SK-N-SH treated with all-trans-retinoic acid at 6 μM for 48 hours (cell line): ENCODE measurements at regions not wholly inside any gene's neighbourhood (a gene's known extent, or its start where the extent isn't known, plus 50 kb on each side); places are given as distances from the start of the nearest gene placed in this dataset.

Experiments
- BACH2 ChIP-seq: fragments of 250-450 bp; sonication (Bioruptor Pico); IDR thresholded peaks from 2 replicates; pipeline ENCODE4 v1.9.0; 2021; ENCODE audit warnings: mild to moderate bottlenecking, borderline replicate concordance
- RARB ChIP-seq: fragments of 250-450 bp; sonication (Bioruptor Pico); IDR thresholded peaks from 2 replicates; pipeline ENCODE4 v1.8.0; 2021; ENCODE audit warnings: mild to moderate bottlenecking, moderate library complexity
- SNAI2 ChIP-seq: fragments of 250-450 bp; sonication (Bioruptor Pico); IDR thresholded peaks from 2 replicates; pipeline ENCODE4 v1.5.0; 2020; ENCODE audit warnings: mild to moderate bottlenecking, moderate library complexity
- ZFP3 ChIP-seq: fragments of 250-450 bp; sonication (Bioruptor Pico); IDR thresholded peaks from 2 replicates; pipeline ENCODE4 v1.5.0; 2020; ENCODE audit warnings: mild to moderate bottlenecking, moderate library complexity
- ZNF565 ChIP-seq: fragments of 450-650 bp; formaldehyde crosslinking; conservative IDR thresholded peaks from 2 replicates; pipeline ENCODE4 v1.5.0; 2020; ENCODE audit warnings: low read depth, mild to moderate bottlenecking, moderate library complexity
- TF ChIP-seq, protein P1 (sequence below): fragments of 250-450 bp; sonication (Bioruptor Pico); IDR thresholded peaks from 2 replicates; pipeline ENCODE4 v1.8.0; 2020; ENCODE audit warnings: mild to moderate bottlenecking, moderate library complexity, borderline replicate concordance
- TF ChIP-seq, protein P2 (sequence below): fragments of 250-450 bp; sonication (Bioruptor Pico); IDR thresholded peaks from 2 replicates; pipeline ENCODE4 v1.8.0; 2021; ENCODE audit warnings: low read depth, mild to moderate bottlenecking, moderate library complexity, borderline replicate concordance

DNA sequence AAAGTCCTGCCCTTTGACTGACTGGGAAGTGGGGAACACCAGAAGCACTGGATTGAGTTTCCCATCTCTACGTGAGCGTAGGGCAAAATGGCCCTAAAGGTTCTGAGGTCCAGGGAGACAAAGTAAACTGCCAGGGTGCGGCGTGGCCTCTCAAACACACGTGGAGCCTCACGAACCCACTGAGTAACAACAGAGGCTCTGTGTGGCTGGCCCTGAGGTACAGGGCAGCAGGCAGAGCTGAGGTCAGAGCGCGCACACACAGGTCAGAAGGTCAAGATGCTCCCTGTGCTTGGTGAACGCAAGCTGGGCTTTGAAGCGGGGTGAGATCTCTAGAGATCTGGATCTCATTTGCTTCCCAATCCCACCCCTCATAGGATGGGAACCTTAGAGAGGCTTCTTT is 99.0 kb upstream of the ZMIZ1 start:
- TF ChIP-seq, protein P1, sequence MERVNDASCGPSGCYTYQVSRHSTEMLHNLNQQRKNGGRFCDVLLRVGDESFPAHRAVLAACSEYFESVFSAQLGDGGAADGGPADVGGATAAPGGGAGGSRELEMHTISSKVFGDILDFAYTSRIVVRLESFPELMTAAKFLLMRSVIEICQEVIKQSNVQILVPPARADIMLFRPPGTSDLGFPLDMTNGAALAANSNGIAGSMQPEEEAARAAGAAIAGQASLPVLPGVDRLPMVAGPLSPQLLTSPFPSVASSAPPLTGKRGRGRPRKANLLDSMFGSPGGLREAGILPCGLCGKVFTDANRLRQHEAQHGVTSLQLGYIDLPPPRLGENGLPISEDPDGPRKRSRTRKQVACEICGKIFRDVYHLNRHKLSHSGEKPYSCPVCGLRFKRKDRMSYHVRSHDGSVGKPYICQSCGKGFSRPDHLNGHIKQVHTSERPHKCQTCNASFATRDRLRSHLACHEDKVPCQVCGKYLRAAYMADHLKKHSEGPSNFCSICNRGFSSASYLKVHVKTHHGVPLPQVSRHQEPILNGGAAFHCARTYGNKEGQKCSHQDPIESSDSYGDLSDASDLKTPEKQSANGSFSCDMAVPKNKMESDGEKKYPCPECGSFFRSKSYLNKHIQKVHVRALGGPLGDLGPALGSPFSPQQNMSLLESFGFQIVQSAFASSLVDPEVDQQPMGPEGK (CRISPR knock-in tag), result no peak
- TF ChIP-seq SNAI2 (CRISPR knock-in tag) (no peak), ZFP3 (CRISPR knock-in tag) (no peak), RARB (CRISPR knock-in tag) (no peak), ZNF565 (CRISPR knock-in tag) (no peak), BACH2 (no peak)
- TF ChIP-seq, protein P2, sequence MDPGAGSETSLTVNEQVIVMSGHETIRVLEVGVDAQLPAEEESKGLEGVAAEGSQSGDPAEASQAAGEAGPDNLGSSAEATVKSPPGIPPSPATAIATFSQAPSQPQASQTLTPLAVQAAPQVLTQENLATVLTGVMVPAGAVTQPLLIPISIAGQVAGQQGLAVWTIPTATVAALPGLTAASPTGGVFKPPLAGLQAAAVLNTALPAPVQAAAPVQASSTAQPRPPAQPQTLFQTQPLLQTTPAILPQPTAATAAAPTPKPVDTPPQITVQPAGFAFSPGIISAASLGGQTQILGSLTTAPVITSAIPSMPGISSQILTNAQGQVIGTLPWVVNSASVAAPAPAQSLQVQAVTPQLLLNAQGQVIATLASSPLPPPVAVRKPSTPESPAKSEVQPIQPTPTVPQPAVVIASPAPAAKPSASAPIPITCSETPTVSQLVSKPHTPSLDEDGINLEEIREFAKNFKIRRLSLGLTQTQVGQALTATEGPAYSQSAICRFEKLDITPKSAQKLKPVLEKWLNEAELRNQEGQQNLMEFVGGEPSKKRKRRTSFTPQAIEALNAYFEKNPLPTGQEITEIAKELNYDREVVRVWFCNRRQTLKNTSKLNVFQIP (CRISPR knock-in tag), result no peak
